CD4-positive, alpha-beta T cell (primary cell): ENCODE measurements at regions not wholly inside any gene's neighbourhood (a gene's known extent, or its start where the extent isn't known, plus 50 kb on each side); places are given as distances from the start of the nearest gene placed in this dataset.
"Not testable (repeated sequence)": the region's sequence is repeated elsewhere in the genome, so short reads cannot be mapped to it uniquely, and the experiment has no call there.

Source experiments
- ATAC-seq: fragments of 200-7000 bp; cut with Tn5 transposase; one replicate; pipeline ENCODE4 v1.10.0; 2022; ENCODE audit warnings: mild to moderate bottlenecking; ENCODE audit not compliant: poor library complexity
- CTCF ChIA-PET: fragments of 350-600 bp; sonication (Branson Sonifier 250); formaldehyde crosslinking; loops from one replicate; lab custom pipeline; 2021; ENCODE audit warnings: antibody characterized with exemption, inconsistent platforms; lab: Charles Lee
- POLR2A ChIA-PET: fragments of 350-600 bp; sonication (Branson Sonifier 250); formaldehyde crosslinking; loops from one replicate; lab custom pipeline; 2021; ENCODE audit warnings: antibody characterized with exemption, inconsistent platforms; lab: Charles Lee
- DNase-seq, 14 experiments: peaks; one replicate each; pipeline ENCODE4 v3.0.0-alpha.2; 2013 to 2020; ENCODE audit warnings: mixed read lengths in 2 of 14
- H3K27ac ChIP-seq, 2 donors: one replicate each; pipeline versions ENCODE4 v1.5.1 to v1.7.0; 2013; ENCODE audit warnings: low read length in 2 of 2, low read depth in 1 of 2, mild to moderate bottlenecking in 1 of 2
- H3K27me3 ChIP-seq, 2 experiments: 1 replicate in 1 of 2; 2 replicates in 1 of 2; pipeline versions ENCODE4 v1.6.1 to v1.7.0; 2013; ENCODE audit warnings: low read length in 2 of 2, control low read depth in 1 of 2, mild to moderate bottlenecking in 1 of 2, moderate library complexity in 1 of 2; ENCODE audit not compliant: insufficient read depth in 2 of 2, control insufficient read depth in 1 of 2
- H3K36me3 ChIP-seq: one replicate; pipeline ENCODE4 v1.6.1; 2013; ENCODE audit warnings: low read length, control low read depth; ENCODE audit not compliant: insufficient read depth
- H3K4me1 ChIP-seq: one replicate; pipeline ENCODE4 v1.6.1; 2013; ENCODE audit warnings: low read length, control low read depth; ENCODE audit not compliant: insufficient read depth
- H3K4me3 ChIP-seq: one replicate; pipeline ENCODE4 v1.5.1; 2013; ENCODE audit warnings: mild to moderate bottlenecking, low read length, moderate library complexity
- H3K9me3 ChIP-seq, 2 experiments: 1 replicate in 1 of 2; 2 replicates in 1 of 2; pipeline versions ENCODE4 v1.6.1 to v1.7.0; 2013; ENCODE audit warnings: low read length in 2 of 2, mild to moderate bottlenecking in 2 of 2, control low read depth in 1 of 2, moderate library complexity in 1 of 2; ENCODE audit not compliant: control insufficient read depth in 1 of 2, insufficient read depth in 1 of 2
- H3K27ac Mint-ChIP-seq: one replicate; pipeline ENCODE4 v1.8.0; 2020; ENCODE audit warnings: mixed read lengths
- H3K27me3 Mint-ChIP-seq: one replicate; pipeline ENCODE4 v1.8.0; 2021; ENCODE audit warnings: mixed read lengths
- H3K36me3 Mint-ChIP-seq: one replicate; pipeline ENCODE4 v1.8.0; 2021; ENCODE audit warnings: low read depth, mixed read lengths
- H3K4me1 Mint-ChIP-seq: one replicate; pipeline ENCODE4 v1.8.0; 2021; ENCODE audit warnings: low read depth, mixed read lengths
- H3K4me3 Mint-ChIP-seq: one replicate; pipeline ENCODE4 v1.8.0; 2020; ENCODE audit warnings: mild to moderate bottlenecking, mixed read lengths
- H3K9me3 Mint-ChIP-seq: one replicate; pipeline ENCODE4 v1.8.0; 2020; ENCODE audit warnings: mixed read lengths
- intact Hi-C, 2 experiments: fragments of 100-400 bp; cut with DNase I in 1 of 2; cut with micrococcal nuclease in 1 of 2; formaldehyde crosslinking; loops; one replicate each; pipeline versions ENCODE4 v1.15.1 to v1.9.0; 2023 to 2025; cut with DNase I, micrococcal nuclease
- TF ChIP-seq, protein P1 (sequence below): fragments of 200-600 bp; IDR thresholded peaks from one replicate; pipeline ENCODE4 v1.8.0; 2022; ENCODE audit warnings: antibody characterized with exemption, mild to moderate bottlenecking

GRCh38 chr5:10102706-10103497 lies 146.8 kb downstream of the ATPSCKMT start:
- TF ChIP-seq, protein P1, sequence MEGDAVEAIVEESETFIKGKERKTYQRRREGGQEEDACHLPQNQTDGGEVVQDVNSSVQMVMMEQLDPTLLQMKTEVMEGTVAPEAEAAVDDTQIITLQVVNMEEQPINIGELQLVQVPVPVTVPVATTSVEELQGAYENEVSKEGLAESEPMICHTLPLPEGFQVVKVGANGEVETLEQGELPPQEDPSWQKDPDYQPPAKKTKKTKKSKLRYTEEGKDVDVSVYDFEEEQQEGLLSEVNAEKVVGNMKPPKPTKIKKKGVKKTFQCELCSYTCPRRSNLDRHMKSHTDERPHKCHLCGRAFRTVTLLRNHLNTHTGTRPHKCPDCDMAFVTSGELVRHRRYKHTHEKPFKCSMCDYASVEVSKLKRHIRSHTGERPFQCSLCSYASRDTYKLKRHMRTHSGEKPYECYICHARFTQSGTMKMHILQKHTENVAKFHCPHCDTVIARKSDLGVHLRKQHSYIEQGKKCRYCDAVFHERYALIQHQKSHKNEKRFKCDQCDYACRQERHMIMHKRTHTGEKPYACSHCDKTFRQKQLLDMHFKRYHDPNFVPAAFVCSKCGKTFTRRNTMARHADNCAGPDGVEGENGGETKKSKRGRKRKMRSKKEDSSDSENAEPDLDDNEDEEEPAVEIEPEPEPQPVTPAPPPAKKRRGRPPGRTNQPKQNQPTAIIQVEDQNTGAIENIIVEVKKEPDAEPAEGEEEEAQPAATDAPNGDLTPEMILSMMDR, result no peak
- no peak overlapping the region for H3K27ac Mint-ChIP-seq
- no peaks in the 10 kb centered on the region for H3K27me3 Mint-ChIP-seq
- no peaks in the 10 kb centered on the region for H3K4me1 Mint-ChIP-seq
- intact Hi-C loops, result no loop called here
- H3K9me3 Mint-ChIP-seq, result peaks cover 10% of the 10 kb centered on the region
- Histone ChIP-seq H3K27ac (no peak overlapping the region), H3K4me1 (no peaks in the 10 kb centered on the region), H3K27me3 (no peaks in the 10 kb centered on the region), H3K36me3 (no peaks in the 10 kb centered on the region), H3K9me3 (peaks cover 0 to 5% of the 10 kb centered on the region in 2 experiments), H3K4me3 (no peak overlapping the region)
- ChIA-PET CTCF (no interaction called here), POLR2A (no interaction called here)
- DNase-seq (no peak), ATAC-seq (no peak)
- no peaks in the 10 kb centered on the region for H3K36me3 Mint-ChIP-seq
- H3K4me3 Mint-ChIP-seq, result no peak overlapping the region

DNA sequence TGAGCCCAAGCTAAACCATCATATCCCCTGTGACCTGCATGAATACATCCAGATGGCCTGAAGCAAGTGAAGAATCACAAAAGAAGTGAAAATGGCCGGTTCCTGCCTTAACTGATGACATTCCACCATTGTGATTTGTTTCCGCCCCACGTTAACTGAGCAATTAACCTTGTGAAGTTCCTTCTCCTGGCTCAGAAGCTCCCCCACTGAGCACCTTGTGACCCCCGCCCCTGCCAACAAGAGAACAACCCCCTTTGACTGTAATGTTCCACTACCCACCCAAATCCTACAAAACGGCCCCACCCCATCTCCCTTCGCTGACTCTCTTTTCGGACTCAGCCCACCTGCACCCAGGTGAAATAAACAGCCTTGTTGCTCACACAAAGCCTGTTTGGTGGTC lies 147.5 kb downstream of the ATPSCKMT start:
- POLR2A ChIA-PET, ATAC-seq, DNase-seq, H3K36me3 ChIP-seq, H3K36me3 Mint-ChIP-seq, H3K4me1 Mint-ChIP-seq, CTCF ChIA-PET, H3K9me3 ChIP-seq, H3K4me3 Mint-ChIP-seq, H3K27me3 ChIP-seq, H3K4me1 ChIP-seq, H3K27ac Mint-ChIP-seq, intact Hi-C loops, H3K27me3 Mint-ChIP-seq, H3K27ac ChIP-seq, H3K4me3 ChIP-seq: not testable (repeated sequence)
- peaks cover 10% of the 10 kb centered on the region for H3K9me3 Mint-ChIP-seq

DNA sequence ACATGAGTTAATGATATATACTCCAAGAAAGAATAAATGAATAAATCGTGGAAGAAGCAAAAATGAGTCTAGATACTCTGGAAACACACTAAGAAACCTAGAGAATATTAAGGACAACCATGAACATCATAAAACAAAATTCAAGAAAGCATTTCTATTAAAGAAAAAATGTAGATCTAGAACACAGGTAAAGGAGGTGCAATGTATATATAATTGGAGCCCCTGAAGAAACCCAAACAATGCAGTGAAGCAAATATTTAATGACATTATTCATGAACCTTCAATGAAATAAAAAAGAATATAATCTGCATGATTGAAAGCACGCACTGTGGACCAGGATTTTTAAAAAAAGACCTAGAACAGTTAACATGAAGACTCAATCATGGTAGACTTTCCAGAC lies 150.1 kb downstream of the ATPSCKMT start:
- ATAC-seq, result no peak
- Mint-ChIP-seq H3K27me3 (no peaks in the 10 kb centered on the region), H3K4me1 (no peaks in the 10 kb centered on the region), H3K36me3 (no peaks in the 10 kb centered on the region), H3K9me3 (peaks cover 13% of the 10 kb centered on the region), H3K27ac (no peak overlapping the region), H3K4me3 (no peak overlapping the region)
- Histone ChIP-seq H3K27me3 (no peaks in the 10 kb centered on the region), H3K27ac (no peak overlapping the region), H3K36me3 (no peaks in the 10 kb centered on the region), H3K4me1 (no peaks in the 10 kb centered on the region), H3K9me3 (peaks cover 0 to 5% of the 10 kb centered on the region in 2 experiments), H3K4me3 (no peak overlapping the region)
- ChIA-PET CTCF (interaction anchor here (0.7 kb wide), 1 partner anchor 23 kb away, joined by 3 read pairs; no protein-coding TSS in a partner anchor), POLR2A (no interaction called here)
- TF ChIP-seq, protein P1, result no peak
- intact Hi-C loops, result no loop called here
- DNase-seq, result no peak

- Mint-ChIP-seq H3K9me3 (peaks cover 17% of the 10 kb centered on the region), H3K4me1 (no peaks in the 10 kb centered on the region), H3K27me3 (peaks cover 5% of the 10 kb centered on the region), H3K36me3 (no peaks in the 10 kb centered on the region), H3K4me3 (no peak overlapping the region), H3K27ac (no peak overlapping the region)
- Histone ChIP-seq H3K9me3 (peaks cover 0 to 6% of the 10 kb centered on the region in 2 experiments), H3K36me3 (no peaks in the 10 kb centered on the region), H3K4me1 (no peaks in the 10 kb centered on the region), H3K27me3 (no peaks in the 10 kb centered on the region), H3K27ac (no peak overlapping the region), H3K4me3 (no peak overlapping the region)
- no peak for ATAC-seq
- POLR2A ChIA-PET, result no interaction called here
- TF ChIP-seq, protein P1, result no peak
- CTCF ChIA-PET, result no interaction called here
- DNase-seq, result no peak
- intact Hi-C loops, result no loop called here
Measured at GRCh38 chr5:10091701-10092100, 158.0 kb downstream of the ATPSCKMT start.
